Stimulated activated CD4-positive, alpha-beta T cell treated with anti-CD3 and anti-CD28 coated beads, Interleukin-15, amount 100 ng/mL, for 48 hours (primary cell): ENCODE measurements at regions not wholly inside any gene's neighbourhood (a gene's known extent, or its start where the extent isn't known, plus 50 kb on each side); places are given as distances from the start of the nearest gene placed in this dataset.

Source experiments
- DNase-seq, 2 donors: peaks; one replicate each; pipeline ENCODE4 v3.0.0-alpha.2; 2020; ENCODE audit warnings: low read depth in 2 of 2

GRCh38 chr4:117326091-117326490, 240.7 kb upstream of the TRAM1L1 start:
- DNase-seq, result no peak

- no peak for DNase-seq
Measured at GRCh38 chr4:117327491-117327890, 242.1 kb upstream of the TRAM1L1 start.

- no peak for DNase-seq
Measured at GRCh38 chr4:117328333-117328732, 243.0 kb upstream of the TRAM1L1 start.

GRCh38 chr4:117331817-117332216, 246.4 kb upstream of the TRAM1L1 start:
- DNase-seq, result no peak

GRCh38 chr4:117334451-117335188, 249.2 kb upstream of the TRAM1L1 start:
- DNase-seq, result no peak

- no peak for DNase-seq
Measured at GRCh38 chr4:117357437-117357836, 272.1 kb upstream of the TRAM1L1 start.

- no peak for DNase-seq
Measured at GRCh38 chr4:117357866-117358265, 272.5 kb upstream of the TRAM1L1 start.

GRCh38 chr4:117370944-117371668, 285.7 kb upstream of the TRAM1L1 start:
- no peak for DNase-seq

GRCh38 chr4:117375101-117375500, 289.7 kb upstream of the TRAM1L1 start:
- DNase-seq, result no peak

- DNase-seq, result no peak
Measured at GRCh38 chr4:117376692-117377091, 291.3 kb upstream of the TRAM1L1 start.

GRCh38 chr4:117378942-117379341, 293.6 kb upstream of the TRAM1L1 start:
- DNase-seq, result no peak

- no peak for DNase-seq
Measured at GRCh38 chr4:117383468-117383867, 298.1 kb upstream of the TRAM1L1 start.

GRCh38 chr4:117385526-117385925, 300.1 kb upstream of the TRAM1L1 start:
- no peak for DNase-seq

- no peak for DNase-seq
Measured at GRCh38 chr4:117387072-117387471, 301.7 kb upstream of the TRAM1L1 start.

- no peak for DNase-seq
Measured at GRCh38 chr4:117400039-117400835, 314.9 kb upstream of the TRAM1L1 start.

GRCh38 chr4:117412661-117413060, 327.3 kb upstream of the TRAM1L1 start:
- DNase-seq, result no peak

- no peak for DNase-seq
Measured at GRCh38 chr4:117417856-117418255, 332.5 kb upstream of the TRAM1L1 start.

GRCh38 chr4:117420948-117421347, 335.6 kb upstream of the TRAM1L1 start:
- DNase-seq, result no peak

- DNase-seq, result no peak
Measured at GRCh38 chr4:117421706-117422105, 336.3 kb upstream of the TRAM1L1 start.

- DNase-seq, result no peak
Measured at GRCh38 chr4:117422297-117422696, 336.9 kb upstream of the TRAM1L1 start.

- no peak for DNase-seq
Measured at GRCh38 chr4:117425636-117426035, 340.3 kb upstream of the TRAM1L1 start.

- no peak for DNase-seq
Measured at GRCh38 chr4:117428536-117428935, 343.2 kb upstream of the TRAM1L1 start.

GRCh38 chr4:117429061-117429460, 343.7 kb upstream of the TRAM1L1 start:
- no peak for DNase-seq
